ENCODE measurements at regions not wholly inside any gene's neighbourhood (a gene's known extent, or its start where the extent isn't known, plus 50 kb on each side); places are given as distances from the start of the nearest gene placed in this dataset.
A peak's percentile ranks its signal among the peaks of the same experiment; 100 is the strongest.
"Not testable (repeated sequence)": the region's sequence is repeated elsewhere in the genome, so short reads cannot be mapped to it uniquely, and the experiment has no call there.

DNA sequence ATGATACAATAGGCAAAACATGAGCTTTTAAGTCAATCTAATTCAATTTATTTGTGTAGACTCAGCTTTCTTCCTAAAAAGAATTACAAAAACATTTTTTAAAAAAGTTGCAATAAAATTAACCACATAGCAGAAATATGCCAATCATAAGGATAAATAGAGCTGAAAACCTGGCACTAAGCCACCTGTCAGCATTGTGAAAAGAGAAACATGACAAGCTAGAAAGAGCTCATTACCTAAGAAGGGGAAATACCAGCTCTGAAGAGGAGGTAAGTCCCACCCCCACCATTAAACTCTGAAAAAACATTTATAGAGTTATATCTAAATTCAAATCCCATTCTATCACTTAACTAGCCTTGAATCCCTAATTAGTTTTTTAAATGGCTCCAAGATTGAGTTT, 372.9 kb downstream of the OSTF1 start:
- peak; percentile 17 for DNase-seq

DNA sequence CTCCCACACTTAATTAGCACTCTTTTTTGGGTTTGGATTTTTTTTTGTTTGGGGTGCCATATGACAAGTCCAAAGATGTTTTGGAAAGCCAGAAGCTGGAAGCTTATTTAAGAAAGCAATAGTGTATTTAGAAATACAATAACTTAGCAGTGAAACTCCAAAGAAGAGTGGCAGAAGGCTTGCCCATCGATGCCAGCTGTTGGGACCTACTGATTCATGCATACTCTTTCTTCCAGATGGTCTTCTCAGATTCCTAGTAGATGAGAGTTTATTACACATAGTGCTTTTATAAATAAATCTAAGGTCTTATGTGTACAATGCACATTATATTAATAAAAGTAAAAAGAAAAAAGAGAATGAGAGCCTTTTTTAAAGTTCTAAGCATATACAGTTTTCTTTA, 374.6 kb downstream of the OSTF1 start:
- no peak for DNase-seq

- no peak for DNase-seq
These were observed 375.6 kb downstream of the OSTF1 start for GRCh38 chr9:75463871-75464270.

GRCh38 chr9:75464726-75465125, 376.4 kb downstream of the OSTF1 start:
- DNase-seq, result no peak

GRCh38 chr9:75467142-75467541, 378.8 kb downstream of the OSTF1 start:
- peak; percentile 8 for DNase-seq

DNA sequence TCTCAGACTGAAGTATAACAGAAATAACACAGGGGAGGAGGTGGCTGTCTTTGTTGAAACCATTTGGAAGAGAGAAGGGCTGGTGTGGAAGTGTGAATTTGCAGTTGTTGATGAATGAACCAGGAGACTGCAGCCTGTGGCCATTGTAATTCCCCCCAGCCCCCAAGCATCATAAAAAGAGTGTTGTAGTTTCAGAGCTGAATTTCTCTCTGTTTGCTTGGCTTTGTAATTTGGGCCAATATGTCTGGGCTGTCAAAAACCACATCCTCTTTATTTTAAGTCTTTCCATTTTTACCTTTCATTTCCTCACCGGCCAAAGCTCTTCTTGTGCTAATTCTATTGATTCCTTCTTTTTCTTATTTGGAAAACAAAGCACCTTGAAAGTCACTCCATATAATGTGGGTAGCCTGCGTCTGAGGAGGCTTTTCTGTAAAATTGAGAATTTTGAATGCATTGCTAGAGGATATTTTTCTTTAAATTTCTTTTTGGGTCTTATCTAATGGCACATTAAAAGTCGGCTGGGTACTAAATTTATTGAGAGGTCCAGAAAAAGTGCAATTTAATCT, 383.3 kb downstream of the OSTF1 start:
- DNase-seq, result no peak

GRCh38 chr9:75482566-75482965, 394.3 kb downstream of the OSTF1 start:
- DNase-seq, result no peak

DNA sequence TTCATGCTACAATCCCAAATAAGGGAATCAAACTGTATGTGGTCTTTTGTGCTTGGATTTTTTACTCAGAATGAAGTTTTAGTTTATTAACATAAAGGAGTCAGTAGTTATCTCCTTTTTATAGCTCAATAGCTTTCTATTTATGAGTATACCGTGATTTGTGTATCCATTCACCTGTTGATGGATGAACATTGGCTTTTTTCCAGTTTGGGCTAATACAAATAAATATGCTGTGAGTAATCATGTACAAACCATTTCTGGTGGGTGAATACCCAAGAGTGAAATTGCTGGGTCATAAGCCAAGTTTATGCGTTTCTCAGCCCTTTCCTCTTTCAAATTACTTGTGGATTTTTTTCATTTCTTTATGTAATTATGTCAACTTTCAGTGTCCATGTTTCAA, 395.3 kb downstream of the OSTF1 start:
- DNase-seq, result no peak

GRCh38 chr9:75487856-75488718, 399.8 kb downstream of the OSTF1 start:
- DNase-seq, result no peak

GRCh38 chr9:75488719-75489110, 400.4 kb downstream of the OSTF1 start:
- DNase-seq, result no peak

- DNase-seq, result no peak
These were observed 400.1 kb upstream of the PCSK5 start for GRCh38 chr9:75490326-75490725.

GRCh38 chr9:75491533-75491932, 398.9 kb upstream of the PCSK5 start:
- DNase-seq, result no peak

- DNase-seq, result no peak
These were observed 390.7 kb upstream of the PCSK5 start for GRCh38 chr9:75499812-75500211.

- DNase-seq, result no peak
These were observed 390.0 kb upstream of the PCSK5 start for GRCh38 chr9:75500479-75500878.

DNA sequence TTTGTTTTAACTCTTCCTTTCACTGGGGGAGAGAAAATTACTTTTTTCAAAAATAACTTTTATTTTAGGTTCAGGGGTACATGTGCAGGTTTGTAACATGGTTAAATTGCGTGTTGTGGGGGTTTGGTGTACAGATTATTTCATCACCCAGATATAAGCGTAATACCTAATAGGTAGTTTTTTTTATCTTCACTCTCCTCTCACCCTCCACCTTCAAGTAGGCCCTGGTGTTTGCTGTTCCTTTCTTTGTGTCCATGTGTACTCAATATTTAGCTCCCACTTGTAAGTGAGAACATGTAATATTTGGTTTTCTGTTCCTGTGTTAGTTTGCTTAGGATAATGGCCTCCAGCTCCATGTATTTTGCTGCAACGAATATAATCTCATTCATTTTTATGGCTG, 389.5 kb upstream of the PCSK5 start:
- DNase-seq, result not testable (repeated sequence)

GRCh38 chr9:75504721-75505120, 385.8 kb upstream of the PCSK5 start:
- DNase-seq, result no peak

GRCh38 chr9:75505654-75506053, 384.8 kb upstream of the PCSK5 start:
- DNase-seq, result no peak

GRCh38 chr9:75529463-75529862, 361.0 kb upstream of the PCSK5 start:
- no peak for DNase-seq

DNA sequence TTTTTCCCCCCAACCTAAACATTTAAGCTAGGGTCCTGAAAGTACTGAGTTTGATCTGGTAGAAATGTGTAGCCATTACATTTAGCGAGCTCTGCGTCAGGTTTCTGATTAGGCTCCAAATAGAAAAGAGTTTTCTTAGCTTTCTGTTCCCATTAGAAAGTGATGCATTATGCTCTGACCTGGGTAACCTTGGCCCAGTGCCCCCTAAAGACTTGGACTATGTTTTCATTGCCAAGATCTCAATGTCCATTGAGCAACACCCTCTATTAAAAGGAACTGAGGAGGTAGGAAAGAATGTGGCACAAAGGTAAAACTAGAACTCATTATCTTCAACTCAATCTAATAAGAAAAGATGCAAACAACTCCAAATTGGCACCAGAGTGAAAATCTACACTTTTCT, 358.9 kb upstream of the PCSK5 start:
- DNase-seq, result no peak

DNA sequence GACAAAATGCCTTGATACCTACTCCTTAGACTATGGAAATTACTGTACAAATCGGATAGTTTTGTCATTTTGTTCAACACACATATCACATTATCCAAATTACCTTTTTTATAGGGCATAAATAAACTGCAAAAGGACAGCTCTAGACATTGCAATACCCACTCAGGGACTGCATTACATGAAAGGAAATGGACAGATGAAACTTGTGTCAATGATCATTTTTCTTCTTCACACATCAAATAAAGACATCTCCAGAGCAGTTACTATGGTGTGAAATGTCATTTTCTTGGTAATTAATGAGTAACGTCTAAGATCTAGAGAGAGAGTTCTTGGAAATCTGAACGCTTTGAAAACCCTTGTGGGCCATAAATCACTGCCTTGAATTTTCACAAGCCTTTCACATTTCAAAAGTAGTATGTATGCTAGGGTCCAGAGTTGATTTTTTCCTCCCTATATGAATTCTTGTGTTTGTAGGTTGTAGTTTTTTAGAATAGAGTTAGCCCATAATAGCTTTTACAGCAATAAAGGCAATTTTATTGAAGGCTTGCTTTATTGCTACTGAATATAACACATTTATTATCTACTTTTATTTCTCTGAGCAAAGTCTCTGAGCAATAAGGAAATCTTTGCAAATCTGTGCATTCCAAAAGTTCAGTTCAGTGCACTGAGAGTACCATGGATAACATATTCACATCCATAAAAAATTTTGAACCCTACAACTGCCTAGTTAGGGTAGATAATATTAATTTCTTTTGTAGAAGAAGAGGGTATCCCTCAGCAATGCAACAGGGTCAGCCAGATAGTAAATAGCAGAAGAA, 358.0 kb upstream of the PCSK5 start:
- no peak for DNase-seq

DNA sequence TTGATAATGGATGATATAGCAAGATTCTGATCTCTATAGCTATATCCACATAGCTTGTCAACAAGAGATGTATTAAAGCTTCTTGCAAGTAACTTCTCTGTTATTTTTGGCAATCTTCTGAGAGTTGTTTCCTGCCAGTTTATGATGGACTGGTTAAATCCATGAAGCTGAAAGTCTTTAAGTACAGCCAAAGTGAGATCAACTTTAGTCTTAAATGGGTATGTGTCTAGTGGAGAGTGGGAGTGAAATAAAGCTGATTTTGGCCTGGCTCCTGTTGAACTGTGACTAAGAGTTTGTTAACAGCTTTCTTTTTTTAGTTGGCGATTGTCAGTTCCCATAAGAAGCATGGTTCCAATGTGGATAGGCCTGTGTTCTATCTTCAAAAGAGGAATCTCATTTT, 350.9 kb upstream of the PCSK5 start:
- DNase-seq, result peak; percentile 40

DNA sequence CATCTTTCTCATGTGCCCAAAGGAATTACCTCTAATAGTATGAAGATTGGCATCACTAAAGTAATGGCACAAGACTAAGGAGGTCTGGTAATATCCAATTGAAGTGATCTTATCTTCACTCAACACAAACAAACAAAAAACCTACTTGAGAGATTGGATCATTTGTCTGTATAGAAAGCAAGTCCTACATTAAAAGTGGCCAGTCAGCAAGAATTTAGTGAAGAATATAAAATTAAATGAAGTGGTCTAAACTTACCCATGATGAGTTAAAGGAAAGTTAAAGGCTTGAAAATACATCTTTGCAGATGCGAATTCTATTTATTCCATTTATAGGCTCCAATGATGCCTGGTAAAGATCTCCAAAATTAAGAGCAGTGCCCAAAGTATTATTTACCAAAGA, 350.3 kb upstream of the PCSK5 start:
- DNase-seq, result no peak

DNA sequence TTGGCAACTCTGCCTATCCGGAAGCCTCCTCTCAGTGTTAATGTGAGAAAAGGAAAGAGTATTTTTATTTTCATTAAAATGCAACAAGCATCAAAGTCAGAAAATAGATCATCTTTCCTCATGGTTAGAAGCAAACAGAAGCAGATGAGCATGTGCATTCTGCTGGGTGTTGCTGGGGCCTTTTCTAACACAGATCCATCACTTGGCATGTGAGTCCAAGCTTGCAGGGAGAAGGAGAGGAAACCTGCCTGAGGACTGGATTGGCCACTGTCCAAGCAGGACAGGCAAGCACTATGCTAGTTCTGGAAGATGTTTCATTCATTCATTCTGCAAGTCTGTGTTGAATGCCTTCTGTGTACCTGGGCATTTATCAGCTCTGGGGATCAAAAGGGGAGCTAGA, 348.7 kb upstream of the PCSK5 start:
- DNase-seq, result no peak

All from tongue (tissue), 1 donor.